A204.1 (cell line): ENCODE measurements at regions not wholly inside any gene's neighbourhood (a gene's known extent, or its start where the extent isn't known, plus 50 kb on each side); places are given as distances from the start of the nearest gene placed in this dataset.
"Not testable (repeated sequence)": the region's sequence is repeated elsewhere in the genome, so short reads cannot be mapped to it uniquely, and the experiment has no call there.

ENCODE experiments used
- FAIRE-seq: peaks from 2 replicates; lab custom pipeline; 2012; peaks lifted over from hg19 to GRCh38; lab: Jason Lieb, UNC

GRCh38 chr9:75687359-75687953, 203.0 kb upstream of the PCSK5 start:
- no peak for FAIRE-seq

GRCh38 chr9:75690551-75690950, 199.9 kb upstream of the PCSK5 start:
- not testable (repeated sequence) for FAIRE-seq

- FAIRE-seq: no peak
Measured at GRCh38 chr9:75691408-75691807, 199.1 kb upstream of the PCSK5 start.

GRCh38 chr9:75692309-75692708, 198.2 kb upstream of the PCSK5 start:
- FAIRE-seq: no peak

- FAIRE-seq: no peak
Measured at GRCh38 chr9:75695921-75696320, 194.6 kb upstream of the PCSK5 start.

GRCh38 chr9:75699017-75699416, 191.5 kb upstream of the PCSK5 start:
- no peak for FAIRE-seq

GRCh38 chr9:75699625-75700251, 190.7 kb upstream of the PCSK5 start:
- no peak for FAIRE-seq

GRCh38 chr9:75700252-75700640, 190.2 kb upstream of the PCSK5 start:
- no peak for FAIRE-seq

- no peak for FAIRE-seq
Measured at GRCh38 chr9:75707191-75707590, 183.3 kb upstream of the PCSK5 start.

GRCh38 chr9:75709698-75710097, 180.8 kb upstream of the PCSK5 start:
- FAIRE-seq: no peak

- no peak for FAIRE-seq
Measured at GRCh38 chr9:75712700-75713099, 177.8 kb upstream of the PCSK5 start.

GRCh38 chr9:75713335-75713734, 177.1 kb upstream of the PCSK5 start:
- FAIRE-seq: no peak

GRCh38 chr9:75715360-75715759, 175.1 kb upstream of the PCSK5 start:
- FAIRE-seq: no peak

GRCh38 chr9:75718677-75719076, 171.8 kb upstream of the PCSK5 start:
- no peak for FAIRE-seq

- no peak for FAIRE-seq
Measured at GRCh38 chr9:75728391-75728790, 162.1 kb upstream of the PCSK5 start.

- no peak for FAIRE-seq
Measured at GRCh38 chr9:75734802-75735201, 155.7 kb upstream of the PCSK5 start.

- FAIRE-seq: no peak
Measured at GRCh38 chr9:75739884-75740611, 150.4 kb upstream of the PCSK5 start.

- no peak for FAIRE-seq
Measured at GRCh38 chr9:75743855-75744254, 146.6 kb upstream of the PCSK5 start.

GRCh38 chr9:75754080-75754479, 136.4 kb upstream of the PCSK5 start:
- no peak for FAIRE-seq

GRCh38 chr9:75775166-75775565, 115.3 kb upstream of the PCSK5 start:
- no peak for FAIRE-seq

- no peak for FAIRE-seq
Measured at GRCh38 chr9:75775966-75776691, 114.3 kb upstream of the PCSK5 start.

GRCh38 chr9:75780185-75780584, 110.3 kb upstream of the PCSK5 start:
- no peak for FAIRE-seq

GRCh38 chr9:75788006-75788634, 102.4 kb upstream of the PCSK5 start:
- no peak for FAIRE-seq
